Stimulated activated naive CD4-positive, alpha-beta T cell (primary cell): ENCODE measurements at regions not wholly inside any gene's neighbourhood (a gene's known extent, or its start where the extent isn't known, plus 50 kb on each side); places are given as distances from the start of the nearest gene placed in this dataset.

Experiments
- DNase-seq, 6 experiments: peaks; one replicate each; lab custom pipeline; 2025; lab: John Stamatoyannopoulos, UW

GRCh38 chr4:28973587-28974350, 1746.4 kb upstream of the PCDH7 start:
- DNase-seq: no peak

GRCh38 chr4:28976369-28976768, 1743.8 kb upstream of the PCDH7 start:
- no peak for DNase-seq

- DNase-seq: no peak
Measured at GRCh38 chr4:29002151-29002550, 1718.0 kb upstream of the PCDH7 start.

- DNase-seq: no peak
Measured at GRCh38 chr4:29005838-29006237, 1714.3 kb upstream of the PCDH7 start.

GRCh38 chr4:29009908-29010307, 1710.3 kb upstream of the PCDH7 start:
- no peak for DNase-seq

- DNase-seq: no peak
Measured at GRCh38 chr4:29013341-29013740, 1706.8 kb upstream of the PCDH7 start.

- DNase-seq: no peak
Measured at GRCh38 chr4:29014555-29014954, 1705.6 kb upstream of the PCDH7 start.

- DNase-seq: no peak
Measured at GRCh38 chr4:29033703-29034102, 1686.5 kb upstream of the PCDH7 start.

- DNase-seq: no peak
Measured at GRCh38 chr4:29037501-29037900, 1682.7 kb upstream of the PCDH7 start.

GRCh38 chr4:29043411-29043810, 1676.8 kb upstream of the PCDH7 start:
- DNase-seq: no peak

- DNase-seq: no peak
Measured at GRCh38 chr4:29046186-29046585, 1674.0 kb upstream of the PCDH7 start.

GRCh38 chr4:29046781-29047180, 1673.4 kb upstream of the PCDH7 start:
- DNase-seq: no peak

- no peak for DNase-seq
Measured at GRCh38 chr4:29047341-29048041, 1672.7 kb upstream of the PCDH7 start.

- no peak for DNase-seq
Measured at GRCh38 chr4:29051381-29051965, 1668.7 kb upstream of the PCDH7 start.

- DNase-seq: no peak
Measured at GRCh38 chr4:29052266-29052665, 1667.9 kb upstream of the PCDH7 start.

- DNase-seq: no peak
Measured at GRCh38 chr4:29058531-29058930, 1661.6 kb upstream of the PCDH7 start.

GRCh38 chr4:29066861-29067260, 1653.3 kb upstream of the PCDH7 start:
- no peak for DNase-seq

- DNase-seq: no peak
Measured at GRCh38 chr4:29073571-29073970, 1646.6 kb upstream of the PCDH7 start.

GRCh38 chr4:29075366-29075765, 1644.8 kb upstream of the PCDH7 start:
- no peak for DNase-seq

GRCh38 chr4:29079260-29079659, 1640.9 kb upstream of the PCDH7 start:
- no peak for DNase-seq

- no peak for DNase-seq
Measured at GRCh38 chr4:29081234-29081955, 1638.8 kb upstream of the PCDH7 start.

- no peak for DNase-seq
Measured at GRCh38 chr4:29082684-29083083, 1637.5 kb upstream of the PCDH7 start.

GRCh38 chr4:29085748-29086147, 1634.4 kb upstream of the PCDH7 start:
- DNase-seq: no peak
